Left renal pelvis (tissue), 4 donors: ENCODE measurements at regions not wholly inside any gene's neighbourhood (a gene's known extent, or its start where the extent isn't known, plus 50 kb on each side); places are given as distances from the start of the nearest gene placed in this dataset.
A peak's percentile ranks its signal among the peaks of the same experiment; 100 is the strongest.

Experiments
- DNase-seq, 4 donors: peaks; one replicate each; pipeline ENCODE4 v3.0.0-alpha.2; 2013; ENCODE audit warnings: low read depth in 4 of 4, low spot score in 3 of 4

- DNase-seq, result no peak
These were observed 113.6 kb downstream of the GALC start for GRCh38 chr14:87879389-87879788.

DNA sequence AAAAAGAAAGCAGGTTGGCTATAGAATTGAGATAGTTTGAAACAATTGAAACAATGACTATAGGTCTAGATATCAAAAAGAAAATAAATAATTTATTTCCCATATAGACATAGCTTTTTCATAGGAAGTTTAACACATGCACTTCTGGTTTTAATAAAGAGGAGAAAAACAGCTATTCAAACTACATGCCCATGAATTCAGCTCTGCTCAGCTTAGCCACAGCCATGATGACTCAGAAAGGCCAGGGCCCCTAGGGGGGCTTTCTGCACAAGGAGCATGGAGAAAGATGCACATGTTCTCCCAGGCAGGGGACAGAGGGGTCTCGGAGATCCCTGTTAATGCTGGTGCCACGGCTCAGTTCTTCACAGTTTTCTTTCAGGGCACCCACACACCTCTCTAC, 114.0 kb downstream of the GALC start:
- no peak for DNase-seq

GRCh38 chr14:87877877-87878276, 115.1 kb downstream of the GALC start:
- DNase-seq, result no peak

GRCh38 chr14:87874676-87875075, 118.3 kb downstream of the GALC start:
- DNase-seq, result no peak

- DNase-seq, result no peak
These were observed 119.2 kb downstream of the GALC start for GRCh38 chr14:87873741-87874140.

GRCh38 chr14:87869619-87870583, 123.1 kb downstream of the GALC start:
- DNase-seq, result no peak

- no peak for DNase-seq
These were observed 124.1 kb downstream of the GALC start for GRCh38 chr14:87868920-87869319.

DNA sequence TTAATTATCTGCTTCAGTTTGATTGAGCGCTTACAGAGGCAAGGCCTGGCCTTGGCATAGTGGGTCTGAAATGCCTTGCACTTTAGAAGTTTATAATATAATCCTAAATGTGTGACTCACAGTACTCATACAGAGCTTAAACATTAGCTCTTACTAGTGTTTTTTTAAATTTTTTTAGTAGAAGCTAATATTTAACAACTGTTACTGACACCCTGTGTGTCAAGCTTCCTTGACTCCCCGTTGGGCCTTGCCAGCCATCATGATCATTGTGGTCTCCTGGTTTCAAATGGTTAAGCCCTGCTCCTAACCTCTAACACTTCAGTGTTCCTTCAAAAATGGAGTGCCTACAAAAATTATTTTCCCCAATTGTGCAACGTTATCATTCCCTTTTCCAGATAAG, 126.9 kb downstream of the GALC start:
- no peak for DNase-seq

DNA sequence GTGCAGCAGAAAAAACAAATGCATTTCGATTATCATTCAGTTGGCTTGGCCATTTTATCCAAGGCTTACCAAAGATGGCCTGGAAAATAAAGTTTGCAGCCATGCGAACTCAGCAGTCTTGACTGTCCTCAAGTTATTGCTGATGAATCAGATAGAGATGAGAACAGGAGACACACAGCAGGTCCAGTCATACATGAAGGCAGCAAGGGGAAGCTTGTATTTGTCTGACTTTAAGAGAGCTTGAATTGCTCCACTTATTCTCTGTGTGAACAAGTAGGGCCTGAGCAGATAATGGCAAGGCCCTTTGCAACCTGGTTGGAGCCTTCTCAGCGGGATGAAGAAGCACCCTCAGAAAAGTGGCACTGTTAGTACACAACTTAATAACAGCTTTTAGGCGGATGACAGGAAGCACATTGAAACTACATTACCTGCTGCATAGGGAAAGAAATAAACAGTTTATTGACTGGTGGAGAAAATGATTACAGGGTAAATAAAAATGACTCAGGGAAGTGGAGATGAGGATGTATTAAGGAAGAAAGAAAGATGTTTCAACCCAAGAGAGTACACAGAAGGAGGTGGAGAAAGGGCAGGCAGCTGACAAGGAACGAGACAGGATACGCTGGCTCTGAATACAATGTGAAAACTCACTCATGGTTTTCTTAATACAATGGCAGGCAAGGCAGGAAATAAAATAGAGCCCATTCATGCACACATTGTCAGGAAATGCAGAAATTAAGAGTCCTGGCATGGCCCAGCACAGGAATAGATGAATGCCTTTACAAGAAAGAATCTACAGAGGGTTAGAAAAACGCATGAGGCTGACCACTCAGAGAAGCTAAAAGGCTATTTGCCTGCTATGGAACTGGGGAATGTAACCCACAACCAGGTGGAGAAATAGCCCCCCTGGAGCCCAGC, 128.4 kb downstream of the GALC start:
- DNase-seq, result no peak

GRCh38 chr14:87863047-87863446, 129.9 kb downstream of the GALC start:
- DNase-seq, result no peak

GRCh38 chr14:87852107-87852506, 140.9 kb downstream of the GALC start:
- no peak for DNase-seq

DNA sequence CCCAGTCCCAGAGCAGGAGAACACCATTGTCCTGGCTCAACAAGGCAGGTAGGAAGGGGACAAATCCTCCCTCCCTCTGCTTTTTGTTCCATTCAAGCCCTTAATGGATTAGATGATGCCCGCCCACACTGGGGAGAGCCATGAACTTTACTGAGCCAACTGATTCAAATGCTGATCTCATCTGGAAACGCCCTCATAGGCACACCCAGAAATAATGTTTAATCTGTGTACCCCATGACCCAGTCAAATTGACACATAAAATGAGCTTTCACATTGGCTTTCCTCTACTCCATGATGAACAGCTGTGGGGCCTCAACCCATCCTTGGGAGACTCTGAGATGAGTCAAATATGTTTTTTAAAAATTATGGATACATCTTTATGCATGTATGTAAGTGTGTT, 141.8 kb downstream of the GALC start:
- DNase-seq, result no peak

- no peak for DNase-seq
These were observed 145.7 kb downstream of the GALC start for GRCh38 chr14:87847216-87847755.

- DNase-seq, result no peak
These were observed 152.1 kb downstream of the GALC start for GRCh38 chr14:87840906-87841305.

GRCh38 chr14:87838931-87839330, 154.1 kb downstream of the GALC start:
- DNase-seq, result no peak

- peak in 1 of 4 donors; percentile 27 for DNase-seq
These were observed 155.7 kb downstream of the GALC start for GRCh38 chr14:87837296-87837695.

DNA sequence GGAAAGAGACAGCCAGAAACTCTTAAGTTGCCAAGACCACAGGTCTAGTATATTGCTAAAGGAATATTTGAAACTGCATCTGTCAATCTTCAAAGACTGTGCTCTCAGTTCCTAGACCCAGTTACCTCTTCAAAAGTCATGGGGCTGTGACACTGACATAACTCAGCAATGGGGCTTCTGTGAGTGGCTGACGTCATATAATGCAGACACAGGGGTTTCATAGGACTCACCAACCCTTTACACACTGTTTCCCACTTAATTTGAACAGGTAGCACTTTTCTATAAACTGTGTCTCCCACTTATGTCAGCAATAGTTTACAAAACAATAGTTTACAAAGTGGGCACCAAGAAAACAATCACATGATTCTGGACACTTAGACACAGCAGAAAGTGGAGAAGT, 158.4 kb downstream of the GALC start:
- DNase-seq, result no peak

GRCh38 chr14:87833026-87833425, 160.0 kb downstream of the GALC start:
- no peak for DNase-seq

DNA sequence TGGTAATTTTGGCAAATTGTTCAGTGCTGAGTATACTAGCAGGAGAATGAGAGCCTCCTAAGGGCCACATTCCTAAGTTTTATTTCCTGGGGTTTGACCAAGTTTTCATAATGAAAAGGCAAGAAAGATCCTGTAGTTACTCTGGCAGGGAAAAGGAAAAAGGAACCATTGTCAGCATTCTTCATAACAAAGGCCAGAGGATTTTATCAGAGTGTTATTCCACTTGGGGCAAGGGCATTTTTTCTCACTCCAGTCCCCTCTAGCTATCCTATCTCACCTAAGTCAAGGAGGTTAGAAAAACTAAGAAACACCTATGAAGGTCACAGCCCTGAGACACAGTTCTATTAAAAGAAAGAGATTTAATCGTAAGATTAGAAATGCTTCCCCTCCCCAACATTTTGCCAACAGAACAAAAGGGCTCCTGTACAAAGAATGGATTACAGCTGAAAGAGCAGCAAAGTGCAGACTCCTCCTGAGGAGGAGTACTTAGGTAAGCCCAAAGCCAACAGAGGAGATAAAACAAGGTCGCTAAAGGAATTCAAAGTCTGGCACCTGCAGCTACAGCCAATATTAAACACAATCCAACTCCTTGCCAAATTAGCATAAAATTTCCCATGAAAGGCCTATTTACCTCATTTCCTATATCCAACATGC, 162.4 kb downstream of the GALC start:
- no peak for DNase-seq

GRCh38 chr14:87829543-87829942, 163.4 kb downstream of the GALC start:
- no peak for DNase-seq

DNA sequence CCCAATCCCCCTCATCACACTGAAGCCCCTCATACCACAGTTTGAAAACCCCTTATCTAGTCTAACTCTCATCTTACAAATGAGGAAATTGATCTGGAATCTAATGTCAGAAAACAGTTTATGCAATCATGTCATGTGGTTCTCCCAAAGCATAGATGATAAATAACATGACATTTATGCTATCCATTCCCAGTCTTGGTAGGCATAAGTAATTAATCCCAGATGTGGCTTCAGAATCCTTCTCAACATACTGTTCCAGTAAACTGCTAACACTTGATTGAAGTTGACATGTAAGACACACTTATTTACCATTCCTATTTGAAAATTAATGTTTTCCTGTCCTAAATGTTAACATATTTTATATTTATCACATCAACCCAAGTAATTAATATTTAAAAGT, 168.7 kb downstream of the GALC start:
- DNase-seq, result no peak
